ENCODE measurements at regions not wholly inside any gene's neighbourhood (a gene's known extent, or its start where the extent isn't known, plus 50 kb on each side); places are given as distances from the start of the nearest gene placed in this dataset.

DNA sequence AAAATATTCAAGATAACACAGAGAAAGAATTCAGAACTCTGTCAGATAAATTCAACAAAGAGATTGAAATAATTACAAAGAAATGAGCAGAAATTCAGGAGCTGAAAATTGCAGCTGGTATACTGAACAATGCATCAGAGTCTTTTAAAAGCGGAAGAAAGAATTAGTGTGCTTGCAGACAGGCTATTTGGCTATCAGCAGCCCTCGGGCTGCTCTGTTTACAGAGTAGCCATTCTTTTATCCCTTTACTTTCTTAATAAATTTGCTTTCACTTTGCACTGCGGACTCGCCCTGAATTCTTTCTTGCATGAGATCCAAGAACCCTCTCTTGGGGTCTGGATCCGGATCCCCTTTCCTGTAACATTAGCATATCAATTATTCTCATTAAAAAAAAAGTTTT, 1040.0 kb downstream of the SORCS3 start:
- H3K36me3 ChIP-seq: no peaks in the 10 kb centered on the region
- H3K27ac ChIP-seq: no peak overlapping the region
- H3K9me3 ChIP-seq: peaks cover 7% of the 10 kb centered on the region
- H3K27me3 ChIP-seq: no peaks in the 10 kb centered on the region
- WGBS: 65% methylated on average over 5 of the region's 5 CpGs
- DNase-seq (ENCODE audit: low spot score in 2 of 2): no peak
- TF ChIP-seq, protein P1, sequence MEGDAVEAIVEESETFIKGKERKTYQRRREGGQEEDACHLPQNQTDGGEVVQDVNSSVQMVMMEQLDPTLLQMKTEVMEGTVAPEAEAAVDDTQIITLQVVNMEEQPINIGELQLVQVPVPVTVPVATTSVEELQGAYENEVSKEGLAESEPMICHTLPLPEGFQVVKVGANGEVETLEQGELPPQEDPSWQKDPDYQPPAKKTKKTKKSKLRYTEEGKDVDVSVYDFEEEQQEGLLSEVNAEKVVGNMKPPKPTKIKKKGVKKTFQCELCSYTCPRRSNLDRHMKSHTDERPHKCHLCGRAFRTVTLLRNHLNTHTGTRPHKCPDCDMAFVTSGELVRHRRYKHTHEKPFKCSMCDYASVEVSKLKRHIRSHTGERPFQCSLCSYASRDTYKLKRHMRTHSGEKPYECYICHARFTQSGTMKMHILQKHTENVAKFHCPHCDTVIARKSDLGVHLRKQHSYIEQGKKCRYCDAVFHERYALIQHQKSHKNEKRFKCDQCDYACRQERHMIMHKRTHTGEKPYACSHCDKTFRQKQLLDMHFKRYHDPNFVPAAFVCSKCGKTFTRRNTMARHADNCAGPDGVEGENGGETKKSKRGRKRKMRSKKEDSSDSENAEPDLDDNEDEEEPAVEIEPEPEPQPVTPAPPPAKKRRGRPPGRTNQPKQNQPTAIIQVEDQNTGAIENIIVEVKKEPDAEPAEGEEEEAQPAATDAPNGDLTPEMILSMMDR (IDR thresholded peaks at IDR 0.05): no peak
- TF ChIP-seq EP300 (IDR thresholded peaks at IDR 0.05) (no peak), POLR2A (IDR thresholded peaks at IDR 0.05) (no peak), POLR2AphosphoS5 (IDR thresholded peaks at IDR 0.05) (no peak)
- no peaks in the 10 kb centered on the region for H3K4me1 ChIP-seq
- no peak overlapping the region for H3K4me3 ChIP-seq

- H3K9me3 ChIP-seq: peaks cover 7% of the 10 kb centered on the region
- no peaks in the 10 kb centered on the region for H3K36me3 ChIP-seq
- no peak for TF ChIP-seq POLR2AphosphoS5 (IDR thresholded peaks at IDR 0.05)
- TF ChIP-seq EP300 (IDR thresholded peaks at IDR 0.05): no peak
- TF ChIP-seq, protein P1 (IDR thresholded peaks at IDR 0.05): no peak
- TF ChIP-seq POLR2A (IDR thresholded peaks at IDR 0.05): no peak
- H3K27ac ChIP-seq: no peak overlapping the region
- no peaks in the 10 kb centered on the region for H3K4me1 ChIP-seq
- H3K27me3 ChIP-seq: no peaks in the 10 kb centered on the region
- no peak for DNase-seq (ENCODE audit: low spot score in 2 of 2)
- H3K4me3 ChIP-seq: no peak overlapping the region
- WGBS: 68% methylated on average over 1 of the region's 1 CpG
Measured at GRCh38 chr10:105679781-105680180, 1038.7 kb downstream of the SORCS3 start.

GRCh38 chr10:105675333-105675732, 1034.2 kb downstream of the SORCS3 start:
- Histone ChIP-seq H3K9me3 (peaks cover 9% of the 10 kb centered on the region), H3K4me3 (no peak overlapping the region), H3K36me3 (no peaks in the 10 kb centered on the region), H3K27me3 (no peaks in the 10 kb centered on the region), H3K27ac (no peak overlapping the region), H3K4me1 (no peaks in the 10 kb centered on the region)
- 83% methylated on average over 1 of the region's 1 CpG for WGBS
- DNase-seq (ENCODE audit: low spot score in 2 of 2): no peak
- TF ChIP-seq POLR2AphosphoS5 (IDR thresholded peaks at IDR 0.05): no peak

GRCh38 chr10:105674448-105674847, 1033.4 kb downstream of the SORCS3 start:
- H3K4me3 ChIP-seq: no peak overlapping the region
- TF ChIP-seq, protein P1 (IDR thresholded peaks at IDR 0.05): no peak
- TF ChIP-seq POLR2AphosphoS5 (IDR thresholded peaks at IDR 0.05): no peak
- TF ChIP-seq EP300 (IDR thresholded peaks at IDR 0.05): no peak
- H3K36me3 ChIP-seq: no peaks in the 10 kb centered on the region
- WGBS: 76% methylated on average over 5 of the region's 5 CpGs
- DNase-seq (ENCODE audit: low spot score in 2 of 2): no peak
- no peaks in the 10 kb centered on the region for H3K4me1 ChIP-seq
- no peaks in the 10 kb centered on the region for H3K27me3 ChIP-seq
- peaks cover 9% of the 10 kb centered on the region for H3K9me3 ChIP-seq
- no peak overlapping the region for H3K27ac ChIP-seq

DNA sequence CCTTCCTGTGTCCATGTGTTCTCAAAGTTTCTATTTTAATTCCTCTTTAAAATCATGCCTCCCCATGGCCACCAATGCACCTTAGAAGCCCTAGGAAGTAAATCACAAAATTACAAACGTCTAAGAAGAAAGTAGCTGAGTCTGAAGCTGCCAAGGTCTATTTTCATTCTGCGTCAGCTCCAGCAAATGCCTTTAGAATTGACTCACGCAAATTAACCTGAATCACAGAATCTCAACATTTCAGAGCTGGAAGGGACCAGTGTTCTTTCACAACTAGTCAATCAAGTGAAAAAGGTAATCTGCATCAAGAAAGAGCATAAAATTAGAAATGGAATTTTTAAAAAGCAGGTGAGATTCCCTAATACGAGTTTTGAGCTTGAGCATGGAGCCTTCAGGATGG, 1017.6 kb downstream of the SORCS3 start:
- DNase-seq (ENCODE audit: low spot score in 2 of 2): no peak
- 41% methylated on average over 4 of the region's 4 CpGs for WGBS
- Histone ChIP-seq H3K4me1 (no peaks in the 10 kb centered on the region), H3K27ac (no peak overlapping the region), H3K27me3 (no peaks in the 10 kb centered on the region), H3K9me3 (no peaks in the 10 kb centered on the region), H3K4me3 (no peak overlapping the region), H3K36me3 (no peaks in the 10 kb centered on the region)
- no peak for TF ChIP-seq POLR2A (IDR thresholded peaks at IDR 0.05)
- TF ChIP-seq, protein P1 (IDR thresholded peaks at IDR 0.05): no peak
- TF ChIP-seq POLR2AphosphoS5 (IDR thresholded peaks at IDR 0.05): no peak
- no peak for TF ChIP-seq EP300 (IDR thresholded peaks at IDR 0.05)

DNA sequence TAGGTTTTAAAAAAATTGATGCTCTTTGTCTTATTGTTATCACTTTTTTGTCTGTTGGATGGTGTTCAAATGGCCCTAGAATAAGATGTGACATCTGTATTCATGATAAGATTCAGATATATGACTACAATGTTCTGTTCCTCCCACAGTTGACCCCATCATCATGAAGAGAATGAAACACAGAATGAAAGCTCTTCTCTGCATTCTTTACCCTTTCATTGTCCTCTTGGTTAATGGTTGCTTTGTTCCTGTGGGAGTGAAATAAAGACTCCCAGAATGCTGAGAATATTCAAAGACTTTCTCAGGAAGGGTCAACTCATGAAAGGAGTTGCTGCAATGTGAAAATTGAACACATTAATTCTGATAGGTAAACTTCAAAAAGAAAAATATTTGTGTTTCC, 1015.8 kb downstream of the SORCS3 start:
- no peak overlapping the region for H3K4me3 ChIP-seq
- H3K9me3 ChIP-seq: no peaks in the 10 kb centered on the region
- H3K4me1 ChIP-seq: no peaks in the 10 kb centered on the region
- H3K36me3 ChIP-seq: no peaks in the 10 kb centered on the region
- DNase-seq (ENCODE audit: low spot score in 2 of 2): no peak
- TF ChIP-seq, protein P1 (IDR thresholded peaks at IDR 0.05): no peak
- TF ChIP-seq EP300 (IDR thresholded peaks at IDR 0.05) (no peak), POLR2A (IDR thresholded peaks at IDR 0.05) (no peak), POLR2AphosphoS5 (IDR thresholded peaks at IDR 0.05) (no peak)
- no peaks in the 10 kb centered on the region for H3K27me3 ChIP-seq
- H3K27ac ChIP-seq: no peak overlapping the region

All from suprapubic skin (tissue), 4 donors.